H1 (cell line): ENCODE measurements at regions not wholly inside any gene's neighbourhood (a gene's known extent, or its start where the extent isn't known, plus 50 kb on each side); places are given as distances from the start of the nearest gene placed in this dataset.

Experiments
- CTCF ChIA-PET: fragments of 300-600 bp; sonication (Branson Sonifier 250); formaldehyde crosslinking; loops from one replicate; lab custom pipeline; 2021; ENCODE audit not compliant: partially characterized antibody; lab: Charles Lee
- POLR2A ChIA-PET: fragments of 300-600 bp; sonication (Branson Sonifier 250); formaldehyde crosslinking; loops from one replicate; lab custom pipeline; 2021; ENCODE audit warnings: inconsistent platforms; ENCODE audit not compliant: partially characterized antibody; lab: Charles Lee
- DNase-seq, 2 experiments: peaks; one replicate each; pipeline versions ENCODE4 v3.0.0 to v3.0.0-alpha.2; 2010 to 2022; ENCODE audit warnings: low spot score in 2 of 2, low read depth in 1 of 2, mixed read lengths in 1 of 2
- FAIRE-seq: peaks from 2 replicates; lab custom pipeline; 2011; peaks lifted over from hg19 to GRCh38; lab: Jason Lieb, UNC
- H2AFZ ChIP-seq: 2 replicates; pipeline ENCODE4 v1.8.1; 2012; ENCODE audit warnings: low read length, inconsistent platforms
- H2AK5ac ChIP-seq: 2 replicates; pipeline ENCODE4 v1.6.1; 2013; ENCODE audit warnings: low read depth, low read length
- H2BK120ac ChIP-seq: replicated peaks from 2 replicates; pipeline ENCODE3; 2013; ENCODE audit warnings: low read depth, low read length, inconsistent platforms
- H2BK12ac ChIP-seq: 2 replicates; pipeline ENCODE4 v1.6.1; 2013; ENCODE audit warnings: low read depth, low read length
- H2BK15ac ChIP-seq: 2 replicates; pipeline ENCODE4 v1.6.1; 2013; ENCODE audit warnings: low read length
- H2BK20ac ChIP-seq: 2 replicates; pipeline ENCODE4 v1.6.1; 2013; ENCODE audit warnings: low read length
- H2BK5ac ChIP-seq: 2 replicates; pipeline ENCODE4 v1.6.1; 2013; ENCODE audit warnings: low read depth, low read length
- H3K14ac ChIP-seq: 2 replicates; pipeline ENCODE4 v1.6.1; 2013; ENCODE audit warnings: inconsistent platforms; ENCODE audit not compliant: insufficient read length
- H3K18ac ChIP-seq: 2 replicates; pipeline ENCODE4 v1.6.1; 2013; ENCODE audit warnings: low read length; ENCODE audit errors: extremely low read depth
- H3K23ac ChIP-seq: 2 replicates; pipeline ENCODE4 v1.6.1; 2013; ENCODE audit warnings: inconsistent platforms; ENCODE audit not compliant: insufficient read length
- H3K23me2 ChIP-seq: 2 replicates; pipeline ENCODE4 v1.6.1; 2013; ENCODE audit warnings: low read depth, low read length
- H3K27ac ChIP-seq: 2 replicates; pipeline ENCODE4 v1.6.1; 2011; ENCODE audit warnings: low read depth, low read length, inconsistent platforms
- H3K27me3 ChIP-seq, 4 experiments: replicated peaks in 1 of 4; 1 replicate in 1 of 4; 2 replicates in 3 of 4; pipeline versions ENCODE4 v1.6.1 to v1.8.1; 2011 to 2013; ENCODE audit warnings: low read length in 3 of 4, mild to moderate bottlenecking in 3 of 4, inconsistent platforms in 2 of 4, mixed read lengths in 2 of 4, moderate library complexity in 1 of 4; ENCODE audit not compliant: control insufficient read depth in 3 of 4, insufficient read depth in 3 of 4; ENCODE audit errors: extremely low read depth in 1 of 4
- H3K36me3 ChIP-seq, 4 experiments: 2 replicates each; pipeline versions ENCODE4 v1.6.1 to v1.8.1; 2011 to 2013; ENCODE audit warnings: mild to moderate bottlenecking in 4 of 4, low read length in 3 of 4, moderate library complexity in 2 of 4, control low read depth in 1 of 4, inconsistent platforms in 1 of 4; ENCODE audit not compliant: insufficient read depth in 4 of 4, control insufficient read depth in 2 of 4
- H3K4ac ChIP-seq: replicated peaks from 2 replicates; pipeline ENCODE3; 2013; ENCODE audit warnings: low read length, low read depth, mixed read lengths, inconsistent platforms; ENCODE audit not compliant: insufficient read length
- H3K4me1 ChIP-seq, 4 experiments: replicated peaks in 1 of 4; 1 replicate in 1 of 4; 2 replicates in 3 of 4; pipeline versions ENCODE4 v1.6.1 to v1.8.1; 2011 to 2013; ENCODE audit warnings: low read length in 3 of 4, inconsistent platforms in 2 of 4, mixed read lengths in 1 of 4; ENCODE audit not compliant: insufficient read depth in 4 of 4, control insufficient read depth in 3 of 4
- H3K4me2 ChIP-seq, 2 experiments: 2 replicates each; pipeline versions ENCODE4 v1.6.1 to v1.8.1; 2011 to 2013; ENCODE audit warnings: low read depth in 2 of 2, low read length in 2 of 2, control low read depth in 1 of 2, inconsistent platforms in 1 of 2, mild to moderate bottlenecking in 1 of 2; ENCODE audit not compliant: insufficient read depth in 1 of 2
- H3K4me3 ChIP-seq, 4 experiments: fragments of 200-600, 300-600 bp in 1 of 4; sonication (generic), shearing (Covaris generic), sonication (Bioruptor Twin) in 1 of 4; 2 replicates each; pipeline versions ENCODE4 v1.5.1 to v1.8.1; 2011 to 2016; ENCODE audit warnings: low read length in 4 of 4, low read depth in 3 of 4, control low read depth in 2 of 4, inconsistent platforms in 2 of 4, mild to moderate bottlenecking in 2 of 4, mixed read lengths in 1 of 4, moderate library complexity in 1 of 4; ENCODE audit not compliant: insufficient read depth in 2 of 4; ENCODE audit errors: extremely low read depth in 1 of 4
- H3K56ac ChIP-seq: replicated peaks from 2 replicates; pipeline ENCODE3; 2013; ENCODE audit warnings: low read depth, mild to moderate bottlenecking, mixed read lengths, low read length, inconsistent platforms; ENCODE audit not compliant: insufficient read length
- H3K79me1 ChIP-seq: 2 replicates; pipeline ENCODE4 v1.6.1; 2013; ENCODE audit warnings: low read depth, low read length, control low read depth
- H3K79me2 ChIP-seq, 2 experiments: 2 replicates each; pipeline versions ENCODE4 v1.6.1 to v1.8.1; 2012 to 2013; ENCODE audit warnings: low read length in 2 of 2, mild to moderate bottlenecking in 2 of 2, inconsistent platforms in 1 of 2; ENCODE audit not compliant: insufficient read depth in 2 of 2, control insufficient read depth in 1 of 2
- H3K9ac ChIP-seq, 4 experiments: replicated peaks in 1 of 4; 1 replicate in 1 of 4; 2 replicates in 3 of 4; pipeline versions ENCODE4 v1.6.1 to v1.8.1; 2011 to 2013; ENCODE audit warnings: low read depth in 3 of 4, low read length in 3 of 4, control low read depth in 2 of 4, mild to moderate bottlenecking in 2 of 4, moderate library complexity in 2 of 4, inconsistent platforms in 1 of 4; ENCODE audit errors: extremely low read depth in 1 of 4
- H3K9me3 ChIP-seq, 2 experiments: 2 replicates each; pipeline versions ENCODE4 v1.6.1 to v1.8.1; 2012 to 2013; ENCODE audit warnings: mild to moderate bottlenecking in 2 of 2, moderate library complexity in 2 of 2, control low read depth in 1 of 2, inconsistent platforms in 1 of 2, low read depth in 1 of 2, low read length in 1 of 2, mixed read lengths in 1 of 2; ENCODE audit not compliant: insufficient read depth in 2 of 2
- H4K20me1 ChIP-seq, 2 experiments: replicated peaks in 1 of 2; 2 replicates each; pipeline versions ENCODE3 to v1.8.1; 2011 to 2013; ENCODE audit warnings: inconsistent platforms in 2 of 2, low read length in 2 of 2, mild to moderate bottlenecking in 1 of 2; ENCODE audit not compliant: insufficient read depth in 2 of 2, control insufficient read depth in 1 of 2
- H4K5ac ChIP-seq: 2 replicates; pipeline ENCODE4 v1.6.1; 2013; ENCODE audit warnings: low read length, low read depth, mixed read lengths, inconsistent platforms; ENCODE audit not compliant: insufficient read length
- H4K8ac ChIP-seq: 2 replicates; pipeline ENCODE4 v1.8.0; 2013; ENCODE audit warnings: mild to moderate bottlenecking, moderate library complexity, low read length, inconsistent platforms; ENCODE audit not compliant: insufficient read depth; ENCODE audit errors: extremely low read depth
- H4K91ac ChIP-seq: replicated peaks from 2 replicates; pipeline ENCODE3; 2013; ENCODE audit warnings: low read length, mixed read lengths, inconsistent platforms; ENCODE audit not compliant: insufficient read length
- BACH1 ChIP-seq: IDR thresholded peaks from 2 replicates; pipeline ENCODE4 v1.6.1; 2012; ENCODE audit warnings: low read length, improper control_type of control experiment
- EZH2 ChIP-seq: fragments of 200-600 bp; sonication (generic); IDR thresholded peaks from 2 replicates; pipeline ENCODE4 v1.7.1; 2012; ENCODE audit warnings: low read depth, mild to moderate bottlenecking, moderate library complexity, low read length, inconsistent platforms; ENCODE audit not compliant: severe bottlenecking
- KDM4A ChIP-seq: IDR thresholded peaks from one replicate; pipeline ENCODE4 v1.7.1; 2012; ENCODE audit warnings: low read depth, mild to moderate bottlenecking, moderate library complexity, low read length, inconsistent platforms; ENCODE audit not compliant: severe bottlenecking
- MAFK ChIP-seq: IDR thresholded peaks from 2 replicates; pipeline ENCODE4 v1.6.1; 2012; ENCODE audit warnings: low read depth, mild to moderate bottlenecking, improper control_type of control experiment, low read length
- NANOG ChIP-seq: IDR thresholded peaks from 2 replicates; pipeline ENCODE4 v1.6.1; 2011; ENCODE audit warnings: low read length, low read depth, mild to moderate bottlenecking, inconsistent platforms; ENCODE audit not compliant: insufficient read depth, poor library complexity, severe bottlenecking
- PHF8 ChIP-seq: fragments of 200-600 bp; sonication (generic); conservative IDR thresholded peaks from 2 replicates; pipeline ENCODE4 v1.7.1; 2012; ENCODE audit warnings: low read depth, mild to moderate bottlenecking, inconsistent platforms, low read length, moderate library complexity
- POU5F1 ChIP-seq: IDR thresholded peaks from 2 replicates; pipeline ENCODE4 v1.6.1; 2011; ENCODE audit warnings: low read depth, mild to moderate bottlenecking, low read length, moderate library complexity
- RAD21 ChIP-seq, 2 experiments: IDR thresholded peaks in 1 of 2; conservative IDR thresholded peaks in 1 of 2; 2 replicates each; pipeline ENCODE4 v1.6.1; 2011; ENCODE audit warnings: low read depth in 2 of 2, low read length in 2 of 2, improper control_type of control experiment in 1 of 2, inconsistent platforms in 1 of 2, mild to moderate bottlenecking in 1 of 2, moderate library complexity in 1 of 2
- RFX5 ChIP-seq: IDR thresholded peaks from 2 replicates; pipeline ENCODE4 v1.6.1; 2011; ENCODE audit warnings: low read depth, low read length, improper control_type of control experiment, borderline replicate concordance
- RNF2 ChIP-seq: fragments of 200-900, 300-1000 bp; sonication (generic); IDR thresholded peaks from 2 replicates; pipeline ENCODE4 v1.7.1; 2016; ENCODE audit warnings: borderline replicate concordance, low read depth, mild to moderate bottlenecking, antibody characterized with exemption, low read length; ENCODE audit not compliant: poor library complexity, severe bottlenecking; ENCODE audit errors: missing control alignments
- RXRA ChIP-seq: IDR thresholded peaks from 2 replicates; pipeline ENCODE4 v1.6.1; 2011; ENCODE audit warnings: low read depth, mild to moderate bottlenecking, low read length, moderate library complexity; ENCODE audit not compliant: insufficient read depth
- TAF1 ChIP-seq: IDR thresholded peaks from 2 replicates; pipeline ENCODE4 v1.6.1; 2011; ENCODE audit warnings: mild to moderate bottlenecking, low read depth, low read length
- TCF12 ChIP-seq: IDR thresholded peaks from 2 replicates; pipeline ENCODE4 v1.6.1; 2011; ENCODE audit warnings: low read depth, mild to moderate bottlenecking, low read length
- YY1 ChIP-seq: IDR thresholded peaks from 2 replicates; pipeline ENCODE4 v1.6.1; 2011; ENCODE audit warnings: low read depth, mild to moderate bottlenecking, low read length
- WGBS, 2 experiments: shearing (Covaris generic) in 1 of 2; methylation state at CpG; one replicate each; pipeline versions ENCODE4 v1.1.6 to v1.1.7; 2013 to 2015; ENCODE audit warnings: low lambda C conversion rate in 2 of 2, mixed read lengths in 2 of 2, inconsistent platforms in 1 of 2, low coverage in 1 of 2, missing lambda C conversion rate in 1 of 2; ENCODE audit not compliant: insufficient replicate concordance in 2 of 2, insufficient coverage in 1 of 2, insufficient read length in 1 of 2; ENCODE audit errors: extremely low coverage in 1 of 2, missing lambda C conversion rate in 1 of 2; 5-methylcytosine and 5-hydroxymethylcytosine counted together

DNA sequence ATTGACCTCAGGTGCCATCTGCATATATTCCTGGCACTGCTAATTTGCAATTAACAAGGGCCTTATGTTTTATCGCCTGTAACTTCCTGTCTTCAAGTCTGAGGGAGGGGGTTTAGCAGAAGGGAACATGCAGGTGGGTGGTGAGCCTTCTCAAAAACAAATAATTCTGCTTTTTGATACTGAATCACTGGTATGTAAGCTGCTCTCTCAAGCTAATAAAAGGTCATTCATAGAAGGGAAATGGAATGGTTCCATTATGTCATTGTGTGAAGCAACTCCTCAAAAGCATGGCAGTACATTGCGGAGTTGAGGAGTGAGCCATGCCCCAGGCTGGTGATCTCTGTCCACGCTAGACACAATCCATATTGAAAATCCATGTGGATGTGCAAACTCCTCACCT, 414.8 kb upstream of the ID2 start:
- ChIA-PET CTCF (interaction anchor here (1.6 kb wide), 1 partner anchor 78 kb away, joined by 3 read pairs; no protein-coding TSS in a partner anchor), POLR2A (no interaction called here)
- H2BK15ac ChIP-seq, result no peak overlapping the region
- no peak overlapping the region for H2BK5ac ChIP-seq
- no peak overlapping the region for H3K4me3 ChIP-seq
- H2AFZ ChIP-seq, result no peak overlapping the region
- H4K91ac ChIP-seq, result no peak overlapping the region
- no peak overlapping the region for H2BK12ac ChIP-seq
- H3K79me1 ChIP-seq, result no peaks in the 10 kb centered on the region
- no peak overlapping the region for H3K27ac ChIP-seq
- no peak overlapping the region for H4K5ac ChIP-seq
- H3K4ac ChIP-seq, result no peak overlapping the region
- no peaks in the 10 kb centered on the region for H3K27me3 ChIP-seq
- H3K4me1 ChIP-seq, result peaks cover 0 to 6% (median 1%) of the 10 kb centered on the region in 4 experiments; a peak in 3 of 7 replicates
- no peak overlapping the region for H3K9ac ChIP-seq
- no peak overlapping the region for H3K56ac ChIP-seq
- WGBS, 2 experiments, result 88% methylated on average over 3 of the region's 3 CpGs; no CpG with 5 or more reads in 1 of the 2 experiments
- no peaks in the 10 kb centered on the region for H3K79me2 ChIP-seq
- no peak overlapping the region for H3K18ac ChIP-seq
- no peak overlapping the region for H2AK5ac ChIP-seq
- no peak overlapping the region for H3K23ac ChIP-seq
- H4K20me1 ChIP-seq, result no peaks in the 10 kb centered on the region
- H3K36me3 ChIP-seq, result no peaks in the 10 kb centered on the region
- DNase-seq (no peak), FAIRE-seq (no peak)
- no peak overlapping the region for H4K8ac ChIP-seq
- H3K4me2 ChIP-seq, result no peak overlapping the region
- H3K14ac ChIP-seq, result no peak overlapping the region
- H3K23me2 ChIP-seq, result no peaks in the 10 kb centered on the region; the same call in 1 of the 2 replicates
- no peak overlapping the region for H2BK20ac ChIP-seq
- H2BK120ac ChIP-seq, result no peak overlapping the region
- H3K9me3 ChIP-seq, result no peaks in the 10 kb centered on the region
- TF ChIP-seq RXRA (no peak), YY1 (no peak), RAD21 (IDR thresholded peaks at IDR 0.05 in 1 of 2, conservative IDR thresholded peaks at IDR 0.05 in 1 of 2; ENCODE audit: low read depth in 2 of 2, low read length in 2 of 2) (no peak), RNF2 (no peak), EZH2 (no peak), POU5F1 (no peak), PHF8 (no peak), TAF1 (no peak), BACH1 (no peak), NANOG (no peak), MAFK (no peak), KDM4A (no peak), TCF12 (no peak), RFX5 (no peak)
